Suprapubic skin (tissue), 4 donors: ENCODE measurements at regions not wholly inside any gene's neighbourhood (a gene's known extent, or its start where the extent isn't known, plus 50 kb on each side); places are given as distances from the start of the nearest gene placed in this dataset.

ENCODE experiments used
- DNase-seq, 2 donors: peaks; one replicate each; pipeline ENCODE4 v3.0.0-alpha.2; 2019; ENCODE audit warnings: low spot score in 2 of 2
- H3K27ac ChIP-seq: fragments of 200-600 bp; sonication (generic); one replicate; pipeline ENCODE4 v1.5.1; 2019
- H3K27me3 ChIP-seq: fragments of 200-600 bp; sonication (generic); one replicate; pipeline ENCODE4 v1.5.1; 2019
- H3K36me3 ChIP-seq: fragments of 200-600 bp; sonication (generic); one replicate; pipeline ENCODE4 v1.5.1; 2019
- H3K4me1 ChIP-seq: fragments of 200-600 bp; sonication (generic); one replicate; pipeline ENCODE4 v1.5.1; 2019
- H3K4me3 ChIP-seq: fragments of 200-600 bp; sonication (generic); one replicate; pipeline ENCODE4 v1.5.1; 2019; ENCODE audit warnings: mild to moderate bottlenecking
- H3K9me3 ChIP-seq: fragments of 200-600 bp; sonication (generic); one replicate; pipeline ENCODE4 v1.5.1; 2019
- EP300 ChIP-seq: sonication (generic); formaldehyde crosslinking; IDR thresholded peaks from one replicate; pipeline ENCODE4 v1.6.1; 2017; ENCODE audit warnings: antibody characterized with exemption
- POLR2A ChIP-seq, 2 donors: fragments of 450-650 bp; IDR thresholded peaks; one replicate each; pipeline ENCODE4 v1.6.1; 2017; ENCODE audit warnings: antibody characterized with exemption in 2 of 2, mild to moderate bottlenecking in 2 of 2, moderate library complexity in 2 of 2
- POLR2AphosphoS5 ChIP-seq, 3 donors: sonication (generic); formaldehyde crosslinking; IDR thresholded peaks; one replicate each; pipeline ENCODE4 v1.6.1; 2017; ENCODE audit warnings: antibody characterized with exemption in 3 of 3
- WGBS: methylation state at CpG from one replicate; pipeline ENCODE4 v1.1.5; 2018; 5-methylcytosine and 5-hydroxymethylcytosine counted together
- TF ChIP-seq, protein P1 (sequence below), 2 donors: fragments of 200-600 bp in 1 of 2; fragments of 450-650 bp in 1 of 2; sonication (generic) in 1 of 2; IDR thresholded peaks; one replicate each; pipeline ENCODE4 v1.5.1; 2016 to 2019; ENCODE audit warnings: antibody characterized with exemption in 2 of 2, mild to moderate bottlenecking in 1 of 2, moderate library complexity in 1 of 2

GRCh38 chr2:103327966-103328365, 566.1 kb downstream of the TMEM182 start:
- H3K4me1 ChIP-seq = no peaks in the 10 kb centered on the region
- no peak for DNase-seq
- H3K36me3 ChIP-seq = no peaks in the 10 kb centered on the region
- no peak overlapping the region for H3K4me3 ChIP-seq
- no peaks in the 10 kb centered on the region for H3K9me3 ChIP-seq
- no peak for TF ChIP-seq POLR2AphosphoS5 (IDR thresholded peaks at IDR 0.05)
- no peak for TF ChIP-seq POLR2A (IDR thresholded peaks at IDR 0.05)
- TF ChIP-seq, protein P1, sequence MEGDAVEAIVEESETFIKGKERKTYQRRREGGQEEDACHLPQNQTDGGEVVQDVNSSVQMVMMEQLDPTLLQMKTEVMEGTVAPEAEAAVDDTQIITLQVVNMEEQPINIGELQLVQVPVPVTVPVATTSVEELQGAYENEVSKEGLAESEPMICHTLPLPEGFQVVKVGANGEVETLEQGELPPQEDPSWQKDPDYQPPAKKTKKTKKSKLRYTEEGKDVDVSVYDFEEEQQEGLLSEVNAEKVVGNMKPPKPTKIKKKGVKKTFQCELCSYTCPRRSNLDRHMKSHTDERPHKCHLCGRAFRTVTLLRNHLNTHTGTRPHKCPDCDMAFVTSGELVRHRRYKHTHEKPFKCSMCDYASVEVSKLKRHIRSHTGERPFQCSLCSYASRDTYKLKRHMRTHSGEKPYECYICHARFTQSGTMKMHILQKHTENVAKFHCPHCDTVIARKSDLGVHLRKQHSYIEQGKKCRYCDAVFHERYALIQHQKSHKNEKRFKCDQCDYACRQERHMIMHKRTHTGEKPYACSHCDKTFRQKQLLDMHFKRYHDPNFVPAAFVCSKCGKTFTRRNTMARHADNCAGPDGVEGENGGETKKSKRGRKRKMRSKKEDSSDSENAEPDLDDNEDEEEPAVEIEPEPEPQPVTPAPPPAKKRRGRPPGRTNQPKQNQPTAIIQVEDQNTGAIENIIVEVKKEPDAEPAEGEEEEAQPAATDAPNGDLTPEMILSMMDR (IDR thresholded peaks at IDR 0.05) = no peak
- WGBS = 77% methylated on average over 2 of the region's 2 CpGs
- no peaks in the 10 kb centered on the region for H3K27me3 ChIP-seq
- no peak overlapping the region for H3K27ac ChIP-seq

DNA sequence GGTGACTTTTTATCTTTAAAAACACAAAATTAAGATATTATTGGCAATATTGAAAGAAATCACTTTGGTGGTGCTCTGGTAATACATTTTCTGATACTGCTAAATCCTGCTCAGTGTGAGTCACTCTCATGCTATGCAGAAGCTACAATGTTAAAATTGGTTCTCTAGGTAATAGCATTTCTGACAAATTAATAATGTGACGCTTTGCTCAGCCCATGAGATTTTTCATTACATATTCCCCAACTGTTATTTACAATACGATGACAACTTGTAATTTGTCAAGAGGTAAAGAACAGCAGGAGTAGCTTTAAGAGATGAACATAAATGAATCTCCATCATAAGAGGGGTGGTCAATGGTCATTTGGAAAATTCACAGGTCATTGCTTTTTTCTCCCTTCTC, 573.6 kb downstream of the TMEM182 start:
- 86% methylated on average over 2 of the region's 2 CpGs for WGBS
- Histone ChIP-seq H3K4me1 (no peaks in the 10 kb centered on the region), H3K27ac (no peak overlapping the region), H3K27me3 (no peaks in the 10 kb centered on the region), H3K4me3 (no peak overlapping the region), H3K9me3 (no peaks in the 10 kb centered on the region), H3K36me3 (no peaks in the 10 kb centered on the region)
- no peak for DNase-seq
- no peak for TF ChIP-seq POLR2A (IDR thresholded peaks at IDR 0.05)
- TF ChIP-seq POLR2AphosphoS5 (IDR thresholded peaks at IDR 0.05) = no peak
- TF ChIP-seq, protein P1 (IDR thresholded peaks at IDR 0.05) = no peak
- TF ChIP-seq EP300 = no peak

DNA sequence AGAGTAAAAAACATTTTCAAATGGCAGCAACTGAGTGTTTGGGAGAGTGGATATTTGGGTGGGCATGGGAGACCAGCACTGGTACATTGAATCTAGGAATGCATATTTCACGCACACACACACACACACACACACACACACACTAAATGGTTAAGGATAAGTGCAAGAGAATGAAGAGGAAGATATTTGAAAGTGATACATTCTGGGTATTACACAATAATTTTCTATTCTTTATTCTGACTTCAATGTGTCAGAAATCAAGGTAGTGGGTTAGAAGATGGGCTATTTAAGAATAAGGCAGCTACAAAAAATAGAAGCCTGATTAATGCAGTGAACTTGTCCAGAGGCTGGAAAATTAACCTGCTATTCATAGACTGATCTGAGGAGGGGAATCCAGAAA, 577.0 kb downstream of the TMEM182 start:
- DNase-seq = no peak
- Histone ChIP-seq H3K27me3 (no peaks in the 10 kb centered on the region), H3K36me3 (no peaks in the 10 kb centered on the region), H3K27ac (no peak overlapping the region), H3K4me1 (no peaks in the 10 kb centered on the region), H3K9me3 (no peaks in the 10 kb centered on the region), H3K4me3 (no peak overlapping the region)
- WGBS = 91% methylated on average over 1 of the region's 1 CpG
- no peak for TF ChIP-seq POLR2AphosphoS5 (IDR thresholded peaks at IDR 0.05)
- no peak for TF ChIP-seq EP300
- no peak for TF ChIP-seq POLR2A (IDR thresholded peaks at IDR 0.05)
- TF ChIP-seq, protein P1 (IDR thresholded peaks at IDR 0.05) = no peak

DNA sequence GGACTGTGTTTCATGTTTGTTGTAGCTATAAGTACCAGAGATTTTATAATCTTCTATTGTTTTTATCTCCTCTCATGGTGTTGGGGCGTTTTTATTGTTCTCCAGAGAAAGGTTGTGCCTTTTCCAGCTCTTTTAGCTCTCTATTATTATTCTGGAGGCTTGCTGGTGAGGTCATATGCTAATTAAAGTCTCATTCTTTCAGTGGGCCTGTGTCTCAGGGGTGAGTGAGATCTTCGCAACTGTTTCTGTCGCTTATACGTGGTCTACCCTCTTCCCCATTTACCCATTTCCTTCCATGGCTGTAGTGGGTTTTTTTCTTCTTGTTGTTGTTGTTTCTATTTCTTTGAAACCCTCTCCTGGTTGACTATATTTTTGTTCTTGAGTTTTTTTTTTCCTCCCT, 584.9 kb downstream of the TMEM182 start:
- H3K9me3 ChIP-seq = no peaks in the 10 kb centered on the region
- WGBS = 80% methylated on average over 4 of the region's 4 CpGs
- no peaks in the 10 kb centered on the region for H3K27me3 ChIP-seq

DNA sequence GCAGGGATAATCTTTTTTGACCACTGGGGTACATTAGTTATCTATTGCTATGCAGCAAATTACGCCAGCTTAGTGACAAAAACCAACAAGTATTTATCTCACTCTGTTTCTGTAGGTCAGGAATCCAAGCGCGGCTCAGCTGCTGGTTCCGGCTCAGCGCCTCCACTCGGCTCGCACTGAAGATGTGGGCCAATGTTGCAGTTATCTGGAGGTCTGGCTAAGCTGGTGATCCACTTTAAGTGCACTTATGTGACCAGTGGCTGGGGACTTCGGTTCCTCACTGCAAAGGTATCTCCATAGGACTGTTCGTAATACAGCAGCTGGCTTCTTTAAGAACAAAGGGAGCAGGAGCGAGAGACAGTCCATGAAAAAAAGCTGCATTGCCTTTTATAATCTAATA, 591.9 kb downstream of the TMEM182 start:
- Histone ChIP-seq H3K36me3 (no peaks in the 10 kb centered on the region), H3K4me3 (no peak overlapping the region), H3K27ac (no peak overlapping the region), H3K4me1 (no peaks in the 10 kb centered on the region), H3K9me3 (no peaks in the 10 kb centered on the region), H3K27me3 (no peaks in the 10 kb centered on the region)
- 89% methylated on average over 10 of the region's 10 CpGs for WGBS
- no peak for DNase-seq
- TF ChIP-seq, protein P1 (IDR thresholded peaks at IDR 0.05) = no peak
- TF ChIP-seq EP300 (no peak), POLR2AphosphoS5 (IDR thresholded peaks at IDR 0.05) (no peak), POLR2A (IDR thresholded peaks at IDR 0.05) (no peak)

More for the DNA sequence above, 584.9 kb downstream of the TMEM182 start:
- DNase-seq = no peak
- TF ChIP-seq EP300 (no peak), POLR2A (IDR thresholded peaks at IDR 0.05) (no peak)
- TF ChIP-seq, protein P1 (IDR thresholded peaks at IDR 0.05) = no peak
- Histone ChIP-seq H3K4me1 (no peaks in the 10 kb centered on the region), H3K27ac (no peak overlapping the region), H3K36me3 (no peaks in the 10 kb centered on the region), H3K4me3 (no peak overlapping the region)
